MM.1S (cell line): ENCODE measurements at regions not wholly inside any gene's neighbourhood (a gene's known extent, or its start where the extent isn't known, plus 50 kb on each side); places are given as distances from the start of the nearest gene placed in this dataset.

Experiments
- DNase-seq: peaks from one replicate; pipeline ENCODE4 v3.0.0-alpha.2; 2015
- H2AFZ ChIP-seq: fragments of 300-600 bp; sonication (generic); 2 replicates; pipeline ENCODE4 v1.6.0; 2016; ENCODE audit warnings: antibody characterized with exemption, low read length
- H3F3A ChIP-seq: fragments of 300-600 bp; sonication (generic); 2 replicates; pipeline ENCODE4 v1.6.1; 2016; ENCODE audit warnings: mild to moderate bottlenecking, antibody characterized with exemption, low read length, moderate library complexity, mixed read lengths; ENCODE audit not compliant: insufficient read depth
- H3K27ac ChIP-seq: fragments of 300-600 bp; sonication (generic); 2 replicates; pipeline ENCODE4 v1.5.1; 2016; ENCODE audit warnings: mild to moderate bottlenecking, low read length
- H3K27me3 ChIP-seq: fragments of 300-600 bp; sonication (generic); replicated peaks from 2 replicates; pipeline ENCODE4 v1.6.0; 2016; ENCODE audit warnings: low read length; ENCODE audit not compliant: insufficient read depth
- H3K36me3 ChIP-seq: fragments of 300-600 bp; sonication (generic); replicated peaks from 2 replicates; pipeline ENCODE4 v1.6.1; 2016; ENCODE audit warnings: mild to moderate bottlenecking, low read length, mixed read lengths; ENCODE audit not compliant: insufficient read depth
- H3K4me1 ChIP-seq: fragments of 300-600 bp; sonication (generic); 2 replicates; pipeline ENCODE4 v1.6.1; 2016; ENCODE audit warnings: low read length, mixed read lengths
- H3K4me2 ChIP-seq: fragments of 300-600 bp; sonication (generic); 2 replicates; pipeline ENCODE4 v1.6.0; 2016; ENCODE audit warnings: low read depth, low read length
- H3K4me3 ChIP-seq: fragments of 300-600 bp; sonication (generic); 2 replicates; pipeline ENCODE4 v1.5.1; 2016; ENCODE audit warnings: low read length, mixed read lengths
- H3K79me2 ChIP-seq: fragments of 300-600 bp; sonication (generic); 2 replicates; pipeline ENCODE4 v1.6.1; 2016; ENCODE audit warnings: mixed run types, low read length, mixed read lengths
- H3K9ac ChIP-seq: fragments of 300-600 bp; sonication (generic); 2 replicates; pipeline ENCODE4 v1.6.1; 2016; ENCODE audit warnings: low read length, mixed read lengths
- H3K9me2 ChIP-seq: fragments of 300-600 bp; sonication (generic); replicated peaks from 2 replicates; pipeline ENCODE4 v1.6.1; 2016; ENCODE audit warnings: mild to moderate bottlenecking, low read length, mixed read lengths; ENCODE audit not compliant: insufficient read depth
- H3K9me3 ChIP-seq: fragments of 300-600 bp; sonication (generic); replicated peaks from 2 replicates; pipeline ENCODE4 v1.6.1; 2016; ENCODE audit warnings: mild to moderate bottlenecking, low read length, mixed read lengths; ENCODE audit not compliant: insufficient read depth
- H4K20me1 ChIP-seq: fragments of 300-600 bp; sonication (generic); 2 replicates; pipeline ENCODE4 v1.6.1; 2016; ENCODE audit warnings: mild to moderate bottlenecking, low read length, moderate library complexity, mixed read lengths; ENCODE audit not compliant: insufficient read depth
- CTCF ChIP-seq: fragments of 300-600 bp; sonication (generic); IDR thresholded peaks from 2 replicates; pipeline ENCODE4 v1.5.1; 2016; ENCODE audit warnings: antibody characterized with exemption, low read length, mixed read lengths
- EZH2 ChIP-seq: fragments of 300-600 bp; sonication (generic); optimal IDR thresholded peaks from 2 replicates; pipeline ENCODE3; 2017; ENCODE audit warnings: low read depth, mild to moderate bottlenecking, antibody characterized with exemption, low read length, mixed read lengths
- EZH2phosphoT487 ChIP-seq: fragments of 300-600 bp; sonication (generic); IDR thresholded peaks from 2 replicates; pipeline ENCODE4 v1.6.1; 2018; ENCODE audit warnings: antibody characterized with exemption, low read length

GRCh38 chr5:60259730-60260129 is 366.2 kb upstream of the PDE4D start:
- Histone ChIP-seq H3K27ac (no peak overlapping the region), H3K9ac (no peak overlapping the region), H3K4me1 (no peaks in the 10 kb centered on the region), H3K36me3 (no peaks in the 10 kb centered on the region), H3K4me2 (no peak overlapping the region), H3K27me3 (no peaks in the 10 kb centered on the region), H3F3A (no peaks in the 10 kb centered on the region), H3K4me3 (no peak overlapping the region), H3K9me3 (no peaks in the 10 kb centered on the region), H3K9me2 (no peaks in the 10 kb centered on the region), H3K79me2 (no peaks in the 10 kb centered on the region), H2AFZ (no peak overlapping the region), H4K20me1 (no peaks in the 10 kb centered on the region)
- TF ChIP-seq EZH2phosphoT487 = no peak
- TF ChIP-seq EZH2 = no peak
- TF ChIP-seq CTCF = no peak
- no peak for DNase-seq

- Histone ChIP-seq H2AFZ (no peak overlapping the region), H3K27me3 (no peaks in the 10 kb centered on the region), H3K36me3 (no peaks in the 10 kb centered on the region), H3K4me1 (no peaks in the 10 kb centered on the region), H3K9ac (no peak overlapping the region), H4K20me1 (no peaks in the 10 kb centered on the region), H3K4me3 (no peak overlapping the region), H3K79me2 (no peaks in the 10 kb centered on the region), H3K9me2 (no peaks in the 10 kb centered on the region), H3K27ac (no peak overlapping the region), H3K9me3 (no peaks in the 10 kb centered on the region), H3K4me2 (no peak overlapping the region), H3F3A (no peaks in the 10 kb centered on the region)
- DNase-seq = no peak
- TF ChIP-seq CTCF (no peak), EZH2phosphoT487 (no peak), EZH2 (no peak)
Measured at GRCh38 chr5:60257596-60258271, 364.2 kb upstream of the PDE4D start.

GRCh38 chr5:60256546-60256945 is 363.0 kb upstream of the PDE4D start:
- Histone ChIP-seq H3K9me2 (no peaks in the 10 kb centered on the region), H3F3A (no peaks in the 10 kb centered on the region), H3K9me3 (no peaks in the 10 kb centered on the region), H3K4me1 (no peaks in the 10 kb centered on the region), H4K20me1 (no peaks in the 10 kb centered on the region), H3K27ac (no peak overlapping the region), H3K27me3 (no peaks in the 10 kb centered on the region), H2AFZ (no peak overlapping the region), H3K36me3 (no peaks in the 10 kb centered on the region), H3K4me2 (no peak overlapping the region), H3K9ac (no peak overlapping the region), H3K4me3 (no peak overlapping the region), H3K79me2 (no peaks in the 10 kb centered on the region)
- TF ChIP-seq EZH2phosphoT487 (no peak), EZH2 (no peak), CTCF (no peak)
- DNase-seq = no peak
